ENCODE measurements at regions not wholly inside any gene's neighbourhood (a gene's known extent, or its start where the extent isn't known, plus 50 kb on each side); places are given as distances from the start of the nearest gene placed in this dataset.
"Not testable (repeated sequence)": the region's sequence is repeated elsewhere in the genome, so short reads cannot be mapped to it uniquely, and the experiment has no call there.

DNA sequence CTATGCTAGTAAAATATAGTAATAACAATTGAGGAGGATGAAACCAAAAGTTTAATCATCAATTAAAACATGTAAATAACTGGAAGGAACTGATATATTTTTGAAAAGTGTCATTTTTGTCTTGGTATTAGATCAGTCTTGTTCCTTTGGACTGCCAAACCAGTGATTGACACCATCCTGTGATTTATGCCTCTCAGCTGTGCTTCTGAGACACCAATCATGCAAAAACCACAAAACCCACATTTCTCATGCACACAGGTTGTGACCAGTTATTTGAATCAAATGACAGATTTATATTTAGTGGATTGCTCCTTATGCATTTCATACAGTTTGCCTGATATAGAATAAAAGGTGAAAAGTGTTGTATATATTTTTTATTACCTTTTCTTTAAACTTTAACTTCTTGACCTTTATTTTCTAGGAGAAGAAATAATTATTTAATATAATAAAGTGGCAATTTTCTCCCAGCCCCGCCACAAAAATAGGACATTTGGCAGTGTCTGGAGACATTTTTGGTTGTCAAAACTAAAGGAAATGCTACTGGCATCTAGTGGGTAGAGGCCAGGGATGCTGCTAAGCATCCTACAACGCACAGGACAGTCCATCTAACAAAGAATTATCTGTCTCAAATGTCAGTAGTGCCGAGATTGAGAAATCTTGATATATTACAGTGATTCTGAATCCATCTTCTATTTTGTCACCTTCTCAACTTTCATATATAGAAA lies 383.6 kb downstream of the BCKDHB start:
- Histone ChIP-seq H3K27ac (no peak overlapping the region), H3K9me3 (no peaks in the 10 kb centered on the region), H3K4me1 (ENCODE audit: control insufficient read depth in 1 of 2, insufficient read depth in 1 of 2, low read depth in 1 of 2, low read length in 1 of 2) (no peaks in the 10 kb centered on the region), H3K4me3 (ENCODE audit: low read depth in 1 of 2, low read length in 1 of 2) (no peak overlapping the region), H3K27me3 (no peaks in the 10 kb centered on the region), H3K36me3 (no peaks in the 10 kb centered on the region)
- TF ChIP-seq, protein P1, sequence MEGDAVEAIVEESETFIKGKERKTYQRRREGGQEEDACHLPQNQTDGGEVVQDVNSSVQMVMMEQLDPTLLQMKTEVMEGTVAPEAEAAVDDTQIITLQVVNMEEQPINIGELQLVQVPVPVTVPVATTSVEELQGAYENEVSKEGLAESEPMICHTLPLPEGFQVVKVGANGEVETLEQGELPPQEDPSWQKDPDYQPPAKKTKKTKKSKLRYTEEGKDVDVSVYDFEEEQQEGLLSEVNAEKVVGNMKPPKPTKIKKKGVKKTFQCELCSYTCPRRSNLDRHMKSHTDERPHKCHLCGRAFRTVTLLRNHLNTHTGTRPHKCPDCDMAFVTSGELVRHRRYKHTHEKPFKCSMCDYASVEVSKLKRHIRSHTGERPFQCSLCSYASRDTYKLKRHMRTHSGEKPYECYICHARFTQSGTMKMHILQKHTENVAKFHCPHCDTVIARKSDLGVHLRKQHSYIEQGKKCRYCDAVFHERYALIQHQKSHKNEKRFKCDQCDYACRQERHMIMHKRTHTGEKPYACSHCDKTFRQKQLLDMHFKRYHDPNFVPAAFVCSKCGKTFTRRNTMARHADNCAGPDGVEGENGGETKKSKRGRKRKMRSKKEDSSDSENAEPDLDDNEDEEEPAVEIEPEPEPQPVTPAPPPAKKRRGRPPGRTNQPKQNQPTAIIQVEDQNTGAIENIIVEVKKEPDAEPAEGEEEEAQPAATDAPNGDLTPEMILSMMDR (IDR thresholded peaks at IDR 0.05) = no peak

DNA sequence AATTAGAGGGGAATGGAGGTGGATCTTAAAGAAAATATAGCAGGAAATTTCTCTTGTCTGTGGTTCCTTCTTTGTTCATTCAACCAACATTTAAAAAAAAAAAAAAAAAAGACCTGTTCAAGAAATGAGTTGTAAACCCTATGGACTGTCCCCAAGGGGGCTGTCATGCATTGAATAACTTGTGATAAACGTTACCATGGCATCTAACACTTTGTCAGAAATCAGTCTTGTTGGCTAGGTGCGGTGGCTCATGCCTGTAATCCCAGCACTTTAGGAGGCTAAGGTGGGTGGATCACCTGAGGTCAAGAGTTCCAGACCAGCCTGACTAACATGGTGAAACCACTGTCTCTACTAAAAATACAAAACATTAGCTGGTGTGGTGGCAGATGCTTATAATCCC lies 381.7 kb downstream of the BCKDHB start:
- Histone ChIP-seq H3K27ac (no peak overlapping the region), H3K4me3 (ENCODE audit: low read depth in 1 of 2, low read length in 1 of 2) (no peak overlapping the region), H3K9me3 (no peaks in the 10 kb centered on the region), H3K27me3 (no peaks in the 10 kb centered on the region), H3K4me1 (ENCODE audit: control insufficient read depth in 1 of 2, insufficient read depth in 1 of 2, low read depth in 1 of 2, low read length in 1 of 2) (no peaks in the 10 kb centered on the region), H3K36me3 (no peaks in the 10 kb centered on the region)
- TF ChIP-seq, protein P1 (IDR thresholded peaks at IDR 0.05) = no peak

DNA sequence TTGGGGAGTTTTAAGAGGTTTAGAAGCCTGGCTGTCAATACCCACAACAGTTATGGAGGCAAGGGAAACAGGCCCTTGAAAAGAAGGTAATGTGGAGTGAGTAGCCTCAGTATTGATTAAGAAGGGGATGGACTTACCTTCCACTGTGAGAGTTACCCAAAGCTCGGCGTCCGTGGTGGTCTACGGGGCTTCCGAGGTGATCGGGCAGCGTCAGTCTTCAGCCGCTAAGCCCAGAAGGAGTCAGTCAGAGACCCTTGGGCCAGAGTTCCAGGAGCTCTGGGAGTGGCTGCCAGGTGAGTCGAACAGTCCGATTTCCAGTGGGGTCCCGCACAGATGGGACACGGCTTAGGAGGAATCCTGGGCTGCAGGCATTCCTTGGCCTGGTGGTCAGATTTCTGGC lies 379.0 kb downstream of the BCKDHB start:
- H3K27me3 ChIP-seq = not testable (repeated sequence)

DNA sequence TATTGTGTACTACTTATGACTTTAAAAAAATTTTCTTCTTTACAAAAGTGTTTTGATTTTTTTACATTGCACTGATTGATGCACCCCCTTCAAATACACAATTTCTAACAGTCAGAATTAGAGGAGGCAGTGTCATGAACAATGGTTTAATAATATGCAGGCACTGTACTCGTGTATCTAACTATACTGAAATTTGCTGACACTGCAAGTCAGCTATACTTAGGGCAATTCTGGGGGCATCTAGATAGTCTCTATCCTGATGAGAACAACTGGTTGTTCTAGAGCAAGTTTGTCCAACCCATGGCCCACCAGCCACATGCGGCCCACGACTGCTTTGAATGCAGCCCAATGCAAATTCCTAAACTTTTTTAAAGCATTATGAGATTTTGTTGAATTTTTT lies 375.6 kb downstream of the BCKDHB start:
- Histone ChIP-seq H3K36me3 (no peaks in the 10 kb centered on the region), H3K9me3 (no peaks in the 10 kb centered on the region), H3K27me3 (no peaks in the 10 kb centered on the region), H3K4me1 (ENCODE audit: control insufficient read depth in 1 of 2, insufficient read depth in 1 of 2, low read depth in 1 of 2, low read length in 1 of 2) (no peaks in the 10 kb centered on the region), H3K4me3 (ENCODE audit: low read depth in 1 of 2, low read length in 1 of 2) (no peak overlapping the region), H3K27ac (no peak overlapping the region)
- TF ChIP-seq, protein P1 (IDR thresholded peaks at IDR 0.05) = no peak

More for the DNA sequence above, 379.0 kb downstream of the BCKDHB start:
- not testable (repeated sequence) for H3K27ac ChIP-seq; H3K36me3 ChIP-seq; H3K9me3 ChIP-seq; H3K4me3 ChIP-seq (ENCODE audit: low read depth in 1 of 2, low read length in 1 of 2); H3K4me1 ChIP-seq (ENCODE audit: control insufficient read depth in 1 of 2, insufficient read depth in 1 of 2, low read depth in 1 of 2, low read length in 1 of 2)

DNA sequence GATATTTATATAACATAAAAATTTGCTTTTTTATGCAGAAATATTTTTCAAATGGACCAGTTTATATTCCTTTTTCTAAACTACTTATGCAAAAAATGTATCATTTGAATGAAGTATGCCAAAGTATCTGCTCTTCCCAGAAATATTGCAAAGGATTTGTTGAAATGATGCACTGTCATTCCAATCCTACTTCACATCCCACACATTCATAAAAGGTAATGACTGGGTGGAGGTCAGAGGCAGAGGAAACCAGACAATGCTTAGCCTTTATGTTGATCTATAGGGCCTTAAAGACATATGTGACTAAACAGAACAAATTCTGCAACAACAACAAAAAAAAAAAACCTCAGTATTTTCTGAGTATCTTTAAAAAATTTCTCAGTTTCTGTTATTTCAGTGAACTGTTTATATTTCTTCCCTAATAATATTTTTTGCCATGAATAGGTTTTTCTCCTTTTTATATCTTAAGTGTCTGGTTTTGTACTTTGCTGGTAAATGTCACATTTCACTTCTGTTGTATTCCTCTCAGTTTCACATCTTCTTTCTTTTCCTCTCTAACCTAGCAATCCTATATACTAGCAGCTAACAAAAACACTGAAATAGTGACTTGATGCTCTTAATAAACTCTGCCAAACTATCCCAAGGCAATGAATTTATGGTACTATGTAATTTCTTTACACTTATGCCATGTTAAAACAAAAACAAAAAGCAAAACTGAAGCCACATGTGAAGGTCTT lies 374.1 kb downstream of the BCKDHB start:
- H3K9me3 ChIP-seq = no peaks in the 10 kb centered on the region
- no peaks in the 10 kb centered on the region for H3K4me1 ChIP-seq (ENCODE audit: control insufficient read depth in 1 of 2, insufficient read depth in 1 of 2, low read depth in 1 of 2, low read length in 1 of 2)
- TF ChIP-seq, protein P1 (IDR thresholded peaks at IDR 0.05) = no peak
- no peak overlapping the region for H3K4me3 ChIP-seq (ENCODE audit: low read depth in 1 of 2, low read length in 1 of 2)
- no peaks in the 10 kb centered on the region for H3K36me3 ChIP-seq
- H3K27me3 ChIP-seq = no peaks in the 10 kb centered on the region
- no peak overlapping the region for H3K27ac ChIP-seq

DNA sequence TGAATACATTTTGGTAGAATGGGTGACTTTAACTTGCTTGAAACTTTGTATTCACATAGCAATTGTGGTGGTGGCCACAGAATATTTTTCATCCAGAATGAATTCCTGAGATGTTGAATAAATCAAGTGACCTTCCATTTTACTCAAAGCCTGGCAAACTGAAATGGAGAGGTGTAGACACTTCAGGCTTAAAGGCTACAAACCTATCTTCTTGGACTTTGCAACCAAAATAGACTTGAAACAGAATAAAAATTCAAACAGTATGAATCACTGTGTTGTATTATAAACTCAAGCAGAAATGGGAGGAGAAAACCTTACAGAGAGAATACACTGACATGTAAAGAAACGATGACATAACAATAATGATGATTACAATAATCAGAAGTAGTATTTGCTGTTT lies 371.6 kb downstream of the BCKDHB start:
- H3K27ac ChIP-seq = no peak overlapping the region
- TF ChIP-seq, protein P1 (IDR thresholded peaks at IDR 0.05) = no peak
- no peaks in the 10 kb centered on the region for H3K36me3 ChIP-seq
- no peak overlapping the region for H3K4me3 ChIP-seq (ENCODE audit: low read depth in 1 of 2, low read length in 1 of 2)
- no peaks in the 10 kb centered on the region for H3K4me1 ChIP-seq (ENCODE audit: control insufficient read depth in 1 of 2, insufficient read depth in 1 of 2, low read depth in 1 of 2, low read length in 1 of 2)
- H3K27me3 ChIP-seq = no peaks in the 10 kb centered on the region
- no peaks in the 10 kb centered on the region for H3K9me3 ChIP-seq

All from neutrophil (primary cell).